Endothelial cell of umbilical vein (primary cell): ENCODE measurements at regions not wholly inside any gene's neighbourhood (a gene's known extent, or its start where the extent isn't known, plus 50 kb on each side); places are given as distances from the start of the nearest gene placed in this dataset.

ENCODE experiments used
- BruUV-seq: library from RNA; stranded (reverse); fragments of 400-500 nt; replicated peaks from 2 replicates; lab custom pipeline; 2021; lab: Mats Ljungman, UMichigan
- CTCF ChIA-PET: fragments of 300-600, 350-600 bp; sonication (Branson Sonifier 250); formaldehyde crosslinking; loops from one replicate; lab custom pipeline; 2021; ENCODE audit warnings: antibody characterized with exemption, inconsistent platforms; lab: Charles Lee
- POLR2A ChIA-PET: fragments of 300-600, 350-600 bp; sonication (Branson Sonifier 250); formaldehyde crosslinking; loops from one replicate; lab custom pipeline; 2021; ENCODE audit warnings: antibody characterized with exemption, inconsistent platforms; lab: Charles Lee
- DNase-seq: peaks from one replicate; pipeline ENCODE4 v3.0.0-alpha.2; 2011; ENCODE audit warnings: low read depth, low spot score
- FAIRE-seq: peaks from 2 replicates; lab custom pipeline; 2011; peaks lifted over from hg19 to GRCh38; lab: Jason Lieb, UNC
- H2AFZ ChIP-seq: 2 replicates; pipeline ENCODE4 v1.6.0; 2012; ENCODE audit warnings: low read depth, low read length, control low read depth, inconsistent platforms
- H3K27ac ChIP-seq: 2 replicates; pipeline ENCODE4 v1.5.1; 2011; ENCODE audit warnings: low read depth, mild to moderate bottlenecking, control low read depth, low read length, moderate library complexity; ENCODE audit not compliant: insufficient read depth
- H3K27me3 ChIP-seq, 2 experiments: 2 replicates each; pipeline versions ENCODE4 v1.6.0 to v1.6.1; 2011; ENCODE audit warnings: low read length in 2 of 2, mixed read lengths in 1 of 2; ENCODE audit not compliant: control insufficient read depth in 2 of 2, insufficient read depth in 2 of 2
- H3K36me3 ChIP-seq, 2 experiments: 2 replicates in 1 of 2; 3 replicates in 1 of 2; pipeline ENCODE4 v1.5.1; 2011; ENCODE audit warnings: low read length in 2 of 2, mild to moderate bottlenecking in 1 of 2, moderate library complexity in 1 of 2; ENCODE audit not compliant: control insufficient read depth in 2 of 2, insufficient read depth in 2 of 2; ENCODE audit errors: extremely low read depth in 1 of 2
- H3K4me1 ChIP-seq: 3 replicates; pipeline ENCODE4 v1.5.1; 2011; ENCODE audit warnings: mild to moderate bottlenecking, low read length; ENCODE audit not compliant: control insufficient read depth, insufficient read depth; ENCODE audit errors: extremely low read depth
- H3K4me2 ChIP-seq: 2 replicates; pipeline ENCODE4 v1.6.1; 2011; ENCODE audit warnings: low read length, control low read depth, mixed read lengths; ENCODE audit not compliant: insufficient read depth
- H3K4me3 ChIP-seq, 3 experiments: fragments of 200-600 bp in 1 of 3; sonication (generic), shearing (Covaris generic) in 1 of 3; replicated peaks in 1 of 3; 2 replicates each; pipeline ENCODE4 v1.5.1; 2011 to 2016; ENCODE audit warnings: control low read depth in 3 of 3, low read length in 3 of 3, mild to moderate bottlenecking in 2 of 3, inconsistent platforms in 1 of 3, low read depth in 1 of 3, moderate library complexity in 1 of 3; ENCODE audit not compliant: insufficient read depth in 1 of 3
- H3K79me2 ChIP-seq: 2 replicates; pipeline ENCODE4 v1.6.0; 2012; ENCODE audit warnings: low read length, inconsistent platforms; ENCODE audit not compliant: control insufficient read depth, insufficient read depth
- H3K9ac ChIP-seq: replicated peaks from 2 replicates; pipeline ENCODE3; 2011; ENCODE audit warnings: low read length, control low read depth; ENCODE audit not compliant: insufficient read depth; ENCODE audit errors: extremely low read depth
- H3K9me1 ChIP-seq: replicated peaks from 3 replicates; pipeline ENCODE4 v1.6.0; 2011; ENCODE audit warnings: mild to moderate bottlenecking, low read length; ENCODE audit not compliant: control insufficient read depth, insufficient read depth; ENCODE audit errors: extremely low read depth
- H3K9me3 ChIP-seq: replicated peaks from 2 replicates; pipeline ENCODE4 v1.5.1; 2012; ENCODE audit warnings: low read length, inconsistent platforms; ENCODE audit not compliant: control insufficient read depth, insufficient read depth
- H4K20me1 ChIP-seq: replicated peaks from 2 replicates; pipeline ENCODE3; 2011; ENCODE audit warnings: mild to moderate bottlenecking, low read length; ENCODE audit not compliant: control insufficient read depth, insufficient read depth; ENCODE audit errors: extremely low read depth
- EZH2 ChIP-seq: IDR thresholded peaks from 2 replicates; pipeline ENCODE4 v1.6.1; 2012; ENCODE audit warnings: borderline replicate concordance, low read depth, mild to moderate bottlenecking, moderate library complexity, low read length, inconsistent platforms; ENCODE audit not compliant: severe bottlenecking
- FOS ChIP-seq: IDR thresholded peaks from 2 replicates; pipeline ENCODE4 v1.6.1; 2011; ENCODE audit warnings: mild to moderate bottlenecking, low read length, moderate library complexity, borderline replicate concordance; ENCODE audit not compliant: insufficient read depth
- GATA2 ChIP-seq: IDR thresholded peaks from 2 replicates; pipeline ENCODE4 v1.7.0; 2011; ENCODE audit warnings: low read depth, mild to moderate bottlenecking, moderate library complexity, mixed read lengths, low read length; ENCODE audit not compliant: insufficient read length, insufficient read depth
- JUN ChIP-seq: IDR thresholded peaks from 2 replicates; pipeline ENCODE4 v1.6.1; 2011; ENCODE audit warnings: borderline replicate concordance, low read depth; ENCODE audit not compliant: insufficient read length, insufficient read depth
- MYC ChIP-seq: IDR thresholded peaks from one replicate; pipeline ENCODE4 v1.6.1; 2011; ENCODE audit warnings: mild to moderate bottlenecking, low read depth, low read length
- POLR2A ChIP-seq: IDR thresholded peaks from 2 replicates; pipeline ENCODE4 v1.6.1; 2012; ENCODE audit warnings: low read depth, mild to moderate bottlenecking, control low read depth, low read length
- POLR2AphosphoS5 ChIP-seq: IDR thresholded peaks from 2 replicates; pipeline ENCODE4 v1.6.1; 2012; ENCODE audit warnings: low read depth, mild to moderate bottlenecking, control low read depth, low read length, moderate library complexity; ENCODE audit not compliant: insufficient read depth
- dilution Hi-C: fragments of 300-500 bp; cut with MboI; formaldehyde crosslinking; loops from one replicate; pipeline ENCODE4 v1.15.0; 2019; ENCODE audit warnings: low sequenced_read_pairs; ENCODE audit not compliant: extremely low pct_ligation_motif_present
- intact Hi-C: fragments of 100-400 bp; cut with micrococcal nuclease; formaldehyde crosslinking; loops from one replicate; pipeline ENCODE4 v1.10.0; 2022
- TF ChIP-seq, protein P1 (sequence below): IDR thresholded peaks from 2 replicates; pipeline ENCODE4 v1.6.1; 2011; ENCODE audit not compliant: insufficient read depth, insufficient read length
- TF ChIP-seq, protein P2 (sequence below), 2 donors: IDR thresholded peaks; 1 replicate in 1 of 2; 2 replicates in 1 of 2; pipeline ENCODE4 v1.5.1; 2011; ENCODE audit warnings: low read length in 2 of 2, mild to moderate bottlenecking in 2 of 2, moderate library complexity in 2 of 2, control low read depth in 1 of 2, inconsistent platforms in 1 of 2, low read depth in 1 of 2; ENCODE audit not compliant: insufficient read depth in 1 of 2; ENCODE audit errors: extremely low read depth in 1 of 2

DNA sequence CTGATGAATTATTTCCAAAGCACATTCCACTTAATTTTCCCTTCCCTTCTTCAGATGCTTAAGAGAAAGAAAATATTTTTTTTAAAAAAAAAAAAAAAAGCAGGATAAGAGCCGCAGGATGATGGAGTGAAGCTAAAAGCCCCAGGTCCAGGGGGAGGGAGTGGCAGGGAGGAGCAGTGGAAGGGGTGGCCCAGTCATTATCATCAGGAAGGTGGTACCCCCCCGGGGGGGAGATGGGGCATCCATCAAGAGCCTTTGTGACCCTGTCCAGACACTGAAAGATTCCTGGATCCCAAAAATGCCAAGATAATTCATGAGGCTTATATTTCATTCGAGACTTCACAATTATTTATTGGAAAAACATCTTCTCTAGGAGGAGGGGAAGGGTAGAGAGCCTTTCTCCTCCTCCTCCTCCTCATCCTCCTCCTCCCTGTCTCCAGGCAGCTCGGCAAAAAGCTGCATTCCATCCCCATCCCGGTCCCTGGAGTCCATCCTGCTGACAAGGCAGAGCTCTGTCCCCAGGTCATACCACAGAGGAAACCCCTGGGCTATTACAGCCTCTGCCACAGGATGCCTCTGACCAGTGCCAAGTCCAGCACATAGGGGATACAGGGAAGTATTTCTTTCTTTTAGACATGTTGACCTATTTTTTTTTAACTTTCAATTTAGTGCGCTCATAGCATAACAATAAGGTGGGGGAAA lies 125.3 kb downstream of the TWIST2 start:
- FAIRE-seq: peak; percentile 8

More for the DNA sequence above, 125.3 kb downstream of the TWIST2 start:
- no TSS peak for BruUV-seq
- Histone ChIP-seq H3K9me1 (no peaks in the 10 kb centered on the region), H4K20me1 (no peaks in the 10 kb centered on the region), H3K79me2 (no peaks in the 10 kb centered on the region), H2AFZ (no peak overlapping the region), H3K27ac (no peak overlapping the region), H3K4me2 (no peak overlapping the region), H3K36me3 (no peaks in the 10 kb centered on the region), H3K27me3 (no peaks in the 10 kb centered on the region), H3K9ac (no peak overlapping the region), H3K4me1 (peaks cover 20% of the 10 kb centered on the region), H3K9me3 (no peaks in the 10 kb centered on the region), H3K4me3 (no peak overlapping the region)
- ChIA-PET CTCF (interaction anchor here (1.2 to 1.6 kb wide), 4 partner anchors 10 to 23 kb away, joined by 3 to 9 read pairs (median 6); no protein-coding TSS in a partner anchor), POLR2A (no interaction called here)
- peak; percentile 69 for DNase-seq
- intact Hi-C loops (loop anchor here (5.0 kb wide), 1 partner anchor 111 kb away; no protein-coding TSS in a partner anchor), dilution Hi-C loops (no loop called here)
- TF ChIP-seq EZH2: no peak
- no peak for TF ChIP-seq MYC
- no peak for TF ChIP-seq FOS
- no peak for TF ChIP-seq GATA2
- no peak for TF ChIP-seq POLR2AphosphoS5
- TF ChIP-seq, protein P1, sequence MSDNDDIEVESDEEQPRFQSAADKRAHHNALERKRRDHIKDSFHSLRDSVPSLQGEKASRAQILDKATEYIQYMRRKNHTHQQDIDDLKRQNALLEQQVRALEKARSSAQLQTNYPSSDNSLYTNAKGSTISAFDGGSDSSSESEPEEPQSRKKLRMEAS: no peak
- no peak for TF ChIP-seq JUN
- TF ChIP-seq, protein P2, sequence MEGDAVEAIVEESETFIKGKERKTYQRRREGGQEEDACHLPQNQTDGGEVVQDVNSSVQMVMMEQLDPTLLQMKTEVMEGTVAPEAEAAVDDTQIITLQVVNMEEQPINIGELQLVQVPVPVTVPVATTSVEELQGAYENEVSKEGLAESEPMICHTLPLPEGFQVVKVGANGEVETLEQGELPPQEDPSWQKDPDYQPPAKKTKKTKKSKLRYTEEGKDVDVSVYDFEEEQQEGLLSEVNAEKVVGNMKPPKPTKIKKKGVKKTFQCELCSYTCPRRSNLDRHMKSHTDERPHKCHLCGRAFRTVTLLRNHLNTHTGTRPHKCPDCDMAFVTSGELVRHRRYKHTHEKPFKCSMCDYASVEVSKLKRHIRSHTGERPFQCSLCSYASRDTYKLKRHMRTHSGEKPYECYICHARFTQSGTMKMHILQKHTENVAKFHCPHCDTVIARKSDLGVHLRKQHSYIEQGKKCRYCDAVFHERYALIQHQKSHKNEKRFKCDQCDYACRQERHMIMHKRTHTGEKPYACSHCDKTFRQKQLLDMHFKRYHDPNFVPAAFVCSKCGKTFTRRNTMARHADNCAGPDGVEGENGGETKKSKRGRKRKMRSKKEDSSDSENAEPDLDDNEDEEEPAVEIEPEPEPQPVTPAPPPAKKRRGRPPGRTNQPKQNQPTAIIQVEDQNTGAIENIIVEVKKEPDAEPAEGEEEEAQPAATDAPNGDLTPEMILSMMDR (IDR thresholded peaks at IDR 0.05; ENCODE audit: extremely low read depth in 1 of 2, insufficient read depth in 1 of 2, low read depth in 1 of 2, low read length in 2 of 2): no peak
- no peak for TF ChIP-seq POLR2A
